SK-N-SH (cell line): ENCODE measurements at regions not wholly inside any gene's neighbourhood (a gene's known extent, or its start where the extent isn't known, plus 50 kb on each side); places are given as distances from the start of the nearest gene placed in this dataset.

ENCODE experiments used
- CTCF ChIP-seq: fragments of 200-600 bp; sonication (generic); IDR thresholded peaks from 2 replicates; pipeline ENCODE4 v1.6.1; 2017; ENCODE audit warnings: antibody characterized with exemption, mild to moderate bottlenecking, moderate library complexity
- EP300 ChIP-seq, 2 experiments: IDR thresholded peaks; 2 replicates each; pipeline versions ENCODE4 v1.4.0 to v1.6.1; 2012; ENCODE audit warnings: borderline replicate concordance in 1 of 2, low read depth in 1 of 2, low read length in 1 of 2
- MAX ChIP-seq: IDR thresholded peaks from 2 replicates; pipeline ENCODE4 v1.4.0; 2012; ENCODE audit warnings: low read depth
- REST ChIP-seq: IDR thresholded peaks from 2 replicates; pipeline ENCODE4 v1.6.1; 2012; ENCODE audit warnings: mild to moderate bottlenecking, low read depth, low read length, moderate library complexity
- SMC3 ChIP-seq: IDR thresholded peaks from 2 replicates; pipeline ENCODE4 v1.6.1; 2012; ENCODE audit warnings: low read depth, low read length, improper control_type of control experiment
- TAF1 ChIP-seq: IDR thresholded peaks from 2 replicates; pipeline ENCODE4 v1.6.1; 2012; ENCODE audit warnings: low read depth, mild to moderate bottlenecking, low read length, moderate library complexity, borderline replicate concordance
- ZBTB33 ChIP-seq: IDR thresholded peaks from 2 replicates; pipeline ENCODE4 v1.4.0; 2012; ENCODE audit warnings: low read depth, borderline replicate concordance

GRCh38 chr9:93829271-93830011, 125.7 kb downstream of the BARX1 start:
- TF ChIP-seq MAX (no peak), REST (no peak), TAF1 (no peak), CTCF (no peak), ZBTB33 (no peak), EP300 (IDR thresholded peaks at IDR 0.05; ENCODE audit: borderline replicate concordance in 1 of 2, low read depth in 1 of 2, low read length in 1 of 2) (no peak), SMC3 (no peak)
